ENCODE measurements at regions not wholly inside any gene's neighbourhood (a gene's known extent, or its start where the extent isn't known, plus 50 kb on each side); places are given as distances from the start of the nearest gene placed in this dataset.

- Histone ChIP-seq H3K4me2 (ENCODE audit: low read length) (no peak overlapping the region), H3K4me3 (ENCODE audit: low read depth, low read length, poor library complexity, severe bottlenecking) (no peak overlapping the region), H3K27ac (ENCODE audit: low read depth, low read length, poor library complexity, severe bottlenecking) (no peak overlapping the region), H3K36me3 (ENCODE audit: insufficient read depth, low read length) (no peaks in the 10 kb centered on the region), H2AFZ (ENCODE audit: low read length) (no peak overlapping the region), H3K4me1 (ENCODE audit: insufficient read depth, low read length, poor library complexity, severe bottlenecking) (peaks cover 10% of the 10 kb centered on the region), H3K9me3 (ENCODE audit: low read length) (no peaks in the 10 kb centered on the region), H4K20me1 (ENCODE audit: insufficient read depth, low read length) (no peaks in the 10 kb centered on the region), H3K9me2 (ENCODE audit: insufficient read depth, low read length) (no peaks in the 10 kb centered on the region), H3K79me2 (ENCODE audit: insufficient read depth, low read depth, low read length) (no peaks in the 10 kb centered on the region)
- CTCF ChIA-PET (ENCODE audit: unreplicated experiment), result no interaction called here
- DNase-seq (ENCODE audit: low spot score), result no peak
- TF ChIP-seq EZH2phosphoT487 (IDR thresholded peaks at IDR 0.05; ENCODE audit: borderline replicate concordance, low read depth, low read length) (no peak), CTCF (conservative IDR thresholded peaks at IDR 0.05; ENCODE audit: low read length) (no peak)
- intact Hi-C loops (cut with micrococcal nuclease; ENCODE audit: unreplicated experiment), result no loop called here
- BruUV-seq (replicated peaks), result no TSS peak
- POLR2A ChIA-PET, result interaction anchor here (0.7 kb wide), 1 partner anchor 222 kb away, joined by 3 read pairs; no protein-coding TSS in a partner anchor
Measured at GRCh38 chr7:46996972-46997371, 584.9 kb downstream of the TNS3 start.

- CTCF ChIA-PET (ENCODE audit: unreplicated experiment), result no interaction called here
- TF ChIP-seq CTCF (conservative IDR thresholded peaks at IDR 0.05; ENCODE audit: low read length) (no peak), EZH2phosphoT487 (IDR thresholded peaks at IDR 0.05; ENCODE audit: borderline replicate concordance, low read depth, low read length) (no peak)
- H4K20me1 ChIP-seq (ENCODE audit: insufficient read depth, low read length), result no peaks in the 10 kb centered on the region
Measured at GRCh38 chr7:46993396-46993795, 588.5 kb downstream of the TNS3 start.

GRCh38 chr7:46990761-46991160 is 591.1 kb downstream of the TNS3 start:
- H4K20me1 ChIP-seq (ENCODE audit: insufficient read depth, low read length), result no peaks in the 10 kb centered on the region
- no peaks in the 10 kb centered on the region for H3K4me1 ChIP-seq (ENCODE audit: insufficient read depth, low read length, poor library complexity, severe bottlenecking)
- H3K4me3 ChIP-seq (ENCODE audit: low read depth, low read length, poor library complexity, severe bottlenecking), result no peak overlapping the region
- TF ChIP-seq CTCF (conservative IDR thresholded peaks at IDR 0.05; ENCODE audit: low read length) (no peak), EZH2phosphoT487 (IDR thresholded peaks at IDR 0.05; ENCODE audit: borderline replicate concordance, low read depth, low read length) (no peak)
- H3K79me2 ChIP-seq (ENCODE audit: insufficient read depth, low read depth, low read length), result no peaks in the 10 kb centered on the region
- CTCF ChIA-PET (ENCODE audit: unreplicated experiment), result no interaction called here
- no peaks in the 10 kb centered on the region for H3K9me3 ChIP-seq (ENCODE audit: low read length)
- no TSS peak for BruUV-seq (replicated peaks)
- no peaks in the 10 kb centered on the region for H3K9me2 ChIP-seq (ENCODE audit: insufficient read depth, low read length)
- no peak overlapping the region for H2AFZ ChIP-seq (ENCODE audit: low read length)
- no peak overlapping the region for H3K4me2 ChIP-seq (ENCODE audit: low read length)
- no peak overlapping the region for H3K27ac ChIP-seq (ENCODE audit: low read depth, low read length, poor library complexity, severe bottlenecking)
- POLR2A ChIA-PET, result interaction anchor here (0.7 kb wide), 1 partner anchor 1197 kb away, joined by 3 read pairs; no protein-coding TSS in a partner anchor
- no peak for DNase-seq (ENCODE audit: low spot score)
- intact Hi-C loops (cut with micrococcal nuclease; ENCODE audit: unreplicated experiment), result no loop called here
- no peaks in the 10 kb centered on the region for H3K36me3 ChIP-seq (ENCODE audit: insufficient read depth, low read length)

More at GRCh38 chr7:46993396-46993795, 588.5 kb downstream of the TNS3 start:
- BruUV-seq (replicated peaks), result no TSS peak
- Histone ChIP-seq H3K4me2 (ENCODE audit: low read length) (no peak overlapping the region), H3K27ac (ENCODE audit: low read depth, low read length, poor library complexity, severe bottlenecking) (no peak overlapping the region), H3K36me3 (ENCODE audit: insufficient read depth, low read length) (no peaks in the 10 kb centered on the region), H3K9me3 (ENCODE audit: low read length) (no peaks in the 10 kb centered on the region), H3K4me1 (ENCODE audit: insufficient read depth, low read length, poor library complexity, severe bottlenecking) (no peaks in the 10 kb centered on the region), H3K79me2 (ENCODE audit: insufficient read depth, low read depth, low read length) (no peaks in the 10 kb centered on the region), H3K9me2 (ENCODE audit: insufficient read depth, low read length) (no peaks in the 10 kb centered on the region), H3K4me3 (ENCODE audit: low read depth, low read length, poor library complexity, severe bottlenecking) (no peak overlapping the region), H2AFZ (ENCODE audit: low read length) (no peak overlapping the region)
- DNase-seq (ENCODE audit: low spot score), result no peak
- POLR2A ChIA-PET, result interaction anchor here (0.8 kb wide), 1 partner anchor 84 kb away, joined by 3 read pairs; no protein-coding TSS in a partner anchor
- intact Hi-C loops (cut with micrococcal nuclease; ENCODE audit: unreplicated experiment), result no loop called here
